NAMALWA (cell line): ENCODE measurements at regions not wholly inside any gene's neighbourhood (a gene's known extent, or its start where the extent isn't known, plus 50 kb on each side); places are given as distances from the start of the nearest gene placed in this dataset.

Source experiments
- DNase-seq: peaks from one replicate; pipeline ENCODE4 v3.0.0-alpha.2; 2015; ENCODE audit warnings: low spot score

DNA sequence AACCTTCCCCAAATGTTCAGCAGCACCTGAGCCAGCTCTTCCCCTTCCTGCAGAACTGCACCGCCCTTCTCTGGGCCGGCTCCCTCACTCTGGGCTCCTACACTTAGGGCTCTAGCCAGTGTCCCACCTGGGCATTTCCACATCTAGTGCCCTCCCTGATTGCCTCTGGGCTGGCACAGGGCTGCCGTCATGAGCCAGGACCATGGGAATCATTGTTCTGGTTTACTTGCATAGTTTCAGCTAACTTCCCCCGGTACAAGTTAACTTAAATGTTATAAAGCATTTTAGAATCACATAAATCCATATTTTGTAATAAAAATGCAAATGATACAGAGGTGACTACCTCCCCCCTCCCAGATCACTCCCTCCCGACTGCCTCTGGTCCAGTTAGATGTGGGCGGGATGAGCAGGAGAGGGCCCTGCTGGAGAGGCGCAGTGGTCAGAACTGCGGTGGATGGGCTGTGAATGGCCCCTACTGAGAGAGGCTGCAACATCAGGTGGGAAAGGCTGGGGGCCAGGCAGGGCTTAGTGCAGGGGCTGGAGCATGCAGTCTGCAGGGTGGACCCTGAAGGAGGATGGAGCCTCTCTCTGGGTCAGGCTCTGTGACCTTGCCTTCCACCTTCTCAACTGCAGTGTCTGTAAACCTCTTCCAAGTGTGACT, 371.4 kb upstream of the C1orf174 start:
- DNase-seq = no peak

GRCh38 chr1:4272568-4272967, 372.5 kb upstream of the C1orf174 start:
- DNase-seq = no peak

DNA sequence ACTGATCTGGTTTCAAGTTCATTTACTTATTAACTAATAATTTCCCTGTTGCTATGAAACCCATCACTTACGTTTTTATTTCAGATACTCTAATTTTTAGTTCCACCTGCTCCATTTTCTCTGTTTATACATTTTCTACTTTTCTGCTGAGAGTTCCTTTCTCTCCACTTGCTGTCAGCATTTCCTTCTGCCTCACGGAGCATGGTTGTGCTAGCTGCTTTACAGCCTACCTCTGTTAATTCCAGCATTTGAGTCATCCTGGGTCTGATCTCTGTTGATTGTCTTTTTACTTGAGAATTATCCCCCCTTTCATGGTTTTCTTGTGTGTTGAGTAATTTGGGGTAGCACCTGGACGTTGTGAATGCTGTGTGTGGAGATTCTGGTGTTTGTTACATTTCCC, 373.2 kb upstream of the C1orf174 start:
- no peak for DNase-seq

- DNase-seq = no peak
Observed at GRCh38 chr1:4273747-4274146, 373.7 kb upstream of the C1orf174 start.

DNA sequence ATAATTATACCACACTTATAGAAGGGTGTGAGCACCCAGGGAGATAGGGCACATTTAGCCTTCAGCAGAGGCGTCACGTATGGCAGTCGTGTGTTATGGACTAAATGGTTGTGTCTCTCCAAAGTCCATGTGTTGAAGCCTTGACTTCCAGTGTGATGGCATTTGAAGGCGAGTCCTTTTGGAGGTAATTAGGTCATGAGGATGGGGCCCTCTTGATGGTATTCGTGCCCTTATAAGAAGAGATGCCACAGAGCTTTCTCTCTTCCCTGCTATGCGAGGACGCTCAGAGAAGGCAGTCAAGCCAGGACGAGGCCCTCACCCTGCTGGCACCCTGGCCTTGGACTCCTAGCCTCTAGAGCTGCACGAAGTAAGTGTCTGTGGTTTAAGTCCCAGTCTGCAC, 375.0 kb upstream of the C1orf174 start:
- DNase-seq = no peak

DNA sequence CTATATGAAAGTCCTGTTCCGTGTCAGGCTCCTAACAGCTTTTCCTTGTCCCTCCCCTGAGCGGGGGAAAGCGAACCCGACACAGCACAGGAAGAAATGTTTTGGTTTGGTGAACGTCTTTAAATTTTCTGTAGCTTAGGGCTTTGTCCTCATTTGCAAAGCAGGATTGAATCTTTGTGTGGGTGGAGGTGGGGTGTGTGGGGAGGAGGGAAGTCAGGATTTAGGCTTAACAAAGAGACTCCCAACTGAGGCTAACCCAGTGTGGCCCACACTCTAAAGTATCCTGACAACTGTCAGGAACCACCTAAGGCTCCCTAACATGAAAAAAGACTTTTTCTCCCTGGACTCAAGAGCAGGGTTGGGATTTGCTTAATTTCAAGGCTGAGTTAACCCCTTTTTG, 376.2 kb upstream of the C1orf174 start:
- DNase-seq = no peak

- DNase-seq = no peak
Observed at GRCh38 chr1:4277598-4277997, 376.8 kb upstream of the AJAP1 start.

- no peak for DNase-seq
Observed at GRCh38 chr1:4284976-4285375, 369.4 kb upstream of the AJAP1 start.

DNA sequence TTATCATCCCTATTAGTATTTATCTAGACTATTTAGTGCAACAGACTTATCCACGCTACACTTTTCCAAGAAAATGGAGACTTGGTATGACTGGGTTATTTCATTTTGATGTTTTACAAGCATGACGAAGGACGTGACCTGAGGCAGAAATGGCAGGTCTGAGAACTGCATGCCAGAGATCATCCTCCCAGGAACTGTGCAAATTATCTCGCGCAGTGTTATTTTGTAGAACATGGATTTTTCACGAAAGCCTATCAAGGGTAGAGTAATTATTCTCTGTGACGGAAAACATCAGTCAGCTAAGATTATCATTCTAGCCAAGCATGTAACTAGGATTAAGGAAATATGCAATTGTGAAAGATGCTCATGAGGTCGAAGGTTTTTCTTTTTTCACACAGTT, 361.5 kb upstream of the AJAP1 start:
- no peak for DNase-seq

GRCh38 chr1:4298361-4299083, 355.9 kb upstream of the AJAP1 start:
- no peak for DNase-seq

DNA sequence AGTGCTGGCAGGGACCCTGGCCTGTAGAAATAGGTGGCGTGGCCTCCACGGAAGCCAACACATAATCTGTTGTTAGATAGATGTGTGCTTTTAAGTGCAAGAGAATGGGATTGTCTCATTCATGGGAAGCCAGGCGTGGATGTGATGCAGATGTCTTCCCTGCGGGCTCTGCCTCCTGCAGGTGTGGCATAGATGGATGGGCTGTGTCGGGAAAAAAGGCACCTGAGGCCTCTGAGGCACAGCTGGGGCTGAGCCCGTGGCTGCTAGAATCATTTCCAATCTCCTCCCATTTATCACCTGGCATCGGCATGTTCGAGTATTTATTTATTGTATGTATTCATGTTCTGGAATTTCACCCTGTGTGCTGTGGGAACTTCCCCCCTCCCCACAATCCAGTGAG, 353.4 kb upstream of the AJAP1 start:
- no peak for DNase-seq

DNA sequence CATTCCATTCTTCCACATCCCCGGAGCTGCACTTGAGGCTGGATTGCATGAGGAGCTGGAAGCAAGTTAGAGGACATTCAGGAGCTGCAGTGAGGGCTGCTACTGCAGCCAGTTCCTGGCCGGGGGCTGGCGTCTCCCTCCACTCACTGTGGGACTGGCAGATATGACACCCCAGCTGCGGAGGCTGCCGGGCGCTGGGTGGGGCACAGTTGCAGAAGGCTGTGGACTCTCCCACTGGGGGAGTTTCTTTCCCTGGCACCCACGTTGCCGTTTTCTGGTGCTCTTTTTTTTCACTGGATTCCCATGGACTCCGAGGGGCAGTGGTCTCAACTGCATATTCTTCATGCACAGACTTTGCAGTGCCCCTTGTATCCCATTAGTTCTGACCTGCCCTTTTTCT, 351.1 kb upstream of the AJAP1 start:
- DNase-seq = no peak

GRCh38 chr1:4305526-4306301, 348.7 kb upstream of the AJAP1 start:
- no peak for DNase-seq

- DNase-seq = no peak
Observed at GRCh38 chr1:4306559-4307467, 347.6 kb upstream of the AJAP1 start.

DNA sequence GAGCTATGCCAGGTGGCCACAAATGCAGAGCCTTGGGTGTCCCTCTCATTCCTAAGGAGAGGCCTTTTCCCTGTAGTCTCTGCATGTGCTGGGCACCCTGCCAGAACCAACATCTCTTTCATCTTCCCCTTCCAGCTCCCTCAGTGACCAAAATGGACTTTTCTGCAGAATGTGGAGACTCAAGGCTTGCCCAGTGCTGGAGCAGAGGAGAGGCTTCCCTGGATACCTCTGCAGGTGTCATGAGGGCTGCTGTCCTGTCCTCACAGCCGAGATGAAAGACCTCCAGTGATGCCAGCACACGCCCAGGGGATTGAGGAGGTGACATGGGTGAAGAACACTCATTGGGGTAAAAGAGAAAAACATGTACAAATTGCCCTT, 347.0 kb upstream of the AJAP1 start:
- no peak for DNase-seq

GRCh38 chr1:4307911-4308545, 346.4 kb upstream of the AJAP1 start:
- DNase-seq = no peak

- no peak for DNase-seq
Observed at GRCh38 chr1:4308806-4309205, 345.6 kb upstream of the AJAP1 start.

- DNase-seq = peak; percentile 29
Observed at GRCh38 chr1:4309676-4310320, 344.6 kb upstream of the AJAP1 start.

DNA sequence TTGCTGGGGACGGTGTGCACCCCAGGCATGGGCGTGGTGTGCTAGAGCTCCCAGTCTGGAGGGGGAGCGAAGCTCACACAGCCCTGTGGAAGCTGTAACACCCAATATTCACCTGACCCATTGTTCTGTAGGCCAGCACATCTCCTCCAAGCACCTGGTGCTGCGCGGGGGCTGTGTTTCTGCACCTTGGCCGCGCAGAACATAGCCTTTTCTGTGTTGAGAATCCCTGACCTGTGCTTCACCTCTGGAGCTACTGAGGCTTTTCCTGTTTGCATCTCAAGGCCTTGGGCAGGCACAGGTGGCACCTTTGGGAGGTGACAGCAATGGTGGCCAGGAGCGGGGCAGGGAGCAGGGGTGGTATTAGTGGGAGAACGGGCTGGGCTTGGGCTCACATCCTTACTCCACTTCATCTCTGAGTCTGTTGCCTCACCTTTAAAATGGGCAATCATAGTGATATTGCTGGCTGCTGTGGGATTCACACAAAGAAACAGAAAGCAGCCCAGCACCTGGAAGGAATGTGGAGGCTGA, 343.9 kb upstream of the AJAP1 start:
- DNase-seq = no peak

GRCh38 chr1:4312024-4312423, 342.4 kb upstream of the AJAP1 start:
- DNase-seq = no peak

DNA sequence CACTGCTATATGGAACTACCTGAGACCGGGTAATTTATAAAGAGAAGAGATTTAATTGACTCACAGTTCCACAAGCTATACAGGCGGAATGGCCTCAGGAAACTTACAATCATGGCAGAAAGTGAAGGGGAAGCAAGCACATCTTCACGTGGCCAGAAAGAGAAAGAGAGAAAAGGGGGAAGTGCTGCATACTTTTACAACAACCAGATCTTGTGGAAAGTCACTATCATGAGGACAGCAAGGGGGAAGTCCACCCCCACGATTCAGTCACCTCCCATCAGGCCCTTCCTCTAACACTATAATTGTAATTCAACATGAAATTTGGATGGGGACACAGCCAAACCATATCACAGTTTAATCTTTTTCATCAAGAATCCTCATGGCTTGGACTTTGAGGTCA, 339.2 kb upstream of the AJAP1 start:
- DNase-seq = no peak
